Stimulated activated naive CD8-positive, alpha-beta T cell treated with anti-CD3 and anti-CD28 coated beads, Interleukin-15, Interleukin-2, amounts not matched to agents 100 U/mL and 50 U/mL, for 24 hours (primary cell): ENCODE measurements at regions not wholly inside any gene's neighbourhood (a gene's known extent, or its start where the extent isn't known, plus 50 kb on each side); places are given as distances from the start of the nearest gene placed in this dataset.
A peak's percentile ranks its signal among the peaks of the same experiment; 100 is the strongest.
"Not testable (repeated sequence)": the region's sequence is repeated elsewhere in the genome, so short reads cannot be mapped to it uniquely, and the experiment has no call there.

Source experiments
- ATAC-seq: fragments of 150-1000 bp; cut with Tn5 transposase; one replicate; pipeline ENCODE4 v1.10.0; 2021
- DNase-seq: peaks from one replicate; pipeline ENCODE4 v3.0.0; 2021

- DNase-seq (no peak), ATAC-seq (no peak)
These were observed 75.5 kb downstream of the ASB1 start for GRCh38 chr2:238502088-238502810.

- ATAC-seq (no peak), DNase-seq (no peak)
These were observed 76.4 kb downstream of the ASB1 start for GRCh38 chr2:238502956-238503791.

DNA sequence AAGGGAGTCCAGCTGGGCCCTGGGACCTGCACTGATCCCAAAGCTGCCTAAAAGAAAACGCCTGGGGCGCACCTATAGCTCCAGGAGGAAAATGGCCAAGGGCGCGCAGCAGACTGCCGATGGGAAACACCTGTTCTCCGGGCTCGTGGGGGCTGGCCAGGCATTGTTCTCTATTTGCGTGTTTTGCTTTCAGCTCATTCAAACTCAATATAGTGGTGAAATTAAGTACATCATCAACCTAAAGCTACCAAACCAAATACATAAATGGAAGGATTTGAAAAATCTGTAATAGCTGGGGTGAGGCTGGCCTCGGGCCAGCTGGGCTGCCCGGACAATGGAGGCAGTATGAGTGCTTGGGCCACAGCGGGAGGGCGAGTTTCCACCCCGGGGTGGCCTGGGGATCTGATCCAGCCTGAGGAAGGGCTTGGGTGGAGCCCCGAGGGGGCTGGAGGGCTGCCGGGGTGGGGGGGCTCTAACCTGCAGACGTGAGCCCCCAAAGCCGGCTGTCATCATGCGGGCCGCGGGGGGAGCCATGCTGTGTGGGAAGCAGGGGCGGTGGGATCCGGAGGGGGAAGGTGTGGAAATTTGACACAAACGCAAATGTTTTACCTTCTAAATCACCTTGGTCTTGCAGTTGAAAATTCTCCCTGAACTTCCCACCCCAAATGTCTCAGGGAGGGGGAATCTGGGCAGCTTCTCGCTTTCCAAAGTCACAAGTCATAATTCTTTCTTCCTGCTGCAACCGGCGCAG, 77.6 kb downstream of the ASB1 start:
- ATAC-seq, result no peak

DNA sequence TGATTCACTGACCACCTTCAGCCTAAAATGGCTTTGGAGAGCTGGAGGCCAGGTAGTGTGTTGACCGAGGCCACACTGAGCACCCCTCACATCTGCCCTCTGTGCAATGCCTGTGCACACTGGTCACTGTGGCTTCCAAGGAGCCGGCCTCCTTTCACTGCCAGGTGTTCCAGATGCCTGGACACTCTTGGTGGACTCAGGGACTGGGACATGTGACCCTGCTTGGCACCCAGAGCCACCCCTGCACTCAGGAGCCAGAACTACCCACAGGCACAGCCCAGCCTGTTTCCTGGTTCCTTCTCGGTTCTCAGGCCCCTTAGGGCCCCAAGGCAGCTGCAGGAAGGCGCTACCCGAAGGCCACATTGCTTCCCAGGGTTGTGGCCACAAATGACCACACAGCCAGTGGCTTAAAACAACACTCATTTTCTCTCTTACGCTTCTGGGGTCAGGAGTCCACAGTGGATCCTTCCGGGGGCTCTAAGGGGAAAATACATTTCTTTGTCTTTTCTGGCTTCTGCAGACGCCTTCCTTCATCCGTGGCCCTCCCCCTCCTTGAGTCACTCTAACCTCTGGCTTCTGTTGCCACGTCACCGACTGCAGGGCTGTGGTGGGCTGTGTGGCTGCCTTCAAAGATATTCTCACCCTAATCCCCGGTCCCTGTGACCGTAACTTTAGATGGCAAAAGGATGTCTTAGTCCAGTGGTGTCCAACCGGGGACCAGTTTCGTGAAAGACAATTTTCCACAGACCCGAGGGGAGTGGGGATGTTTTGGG, 78.6 kb downstream of the ASB1 start:
- ATAC-seq (no peak), DNase-seq (no peak)

More for the DNA sequence above, 77.6 kb downstream of the ASB1 start:
- DNase-seq, result no peak

DNA sequence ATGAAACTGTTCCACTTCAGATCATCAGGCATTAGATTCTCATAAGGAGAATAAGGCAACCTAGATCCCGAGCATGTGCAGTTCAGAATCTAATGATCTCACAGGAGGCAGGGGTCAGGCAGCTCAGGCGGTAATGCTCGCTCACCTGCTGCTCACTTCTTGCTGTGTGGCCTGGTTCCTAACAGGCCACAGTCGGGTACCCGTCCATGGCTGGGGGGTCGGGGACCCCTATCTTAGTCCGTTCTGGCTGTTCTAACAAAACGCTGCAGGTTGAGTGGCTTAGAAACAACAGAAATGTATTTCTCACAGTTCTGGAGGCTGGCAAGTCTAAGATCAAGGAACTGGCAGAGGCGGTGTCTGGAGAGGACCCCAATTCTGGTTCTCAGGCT, 79.2 kb downstream of the ASB1 start:
- DNase-seq, result no peak
- no peak for ATAC-seq

GRCh38 chr2:238506371-238507068, 79.8 kb downstream of the ASB1 start:
- DNase-seq, result no peak
- no peak for ATAC-seq

- DNase-seq (no peak), ATAC-seq (no peak)
These were observed 81.1 kb downstream of the ASB1 start for GRCh38 chr2:238507836-238508235.

GRCh38 chr2:238509151-238509835, 82.6 kb downstream of the ASB1 start:
- no peak for ATAC-seq
- DNase-seq, result no peak

DNA sequence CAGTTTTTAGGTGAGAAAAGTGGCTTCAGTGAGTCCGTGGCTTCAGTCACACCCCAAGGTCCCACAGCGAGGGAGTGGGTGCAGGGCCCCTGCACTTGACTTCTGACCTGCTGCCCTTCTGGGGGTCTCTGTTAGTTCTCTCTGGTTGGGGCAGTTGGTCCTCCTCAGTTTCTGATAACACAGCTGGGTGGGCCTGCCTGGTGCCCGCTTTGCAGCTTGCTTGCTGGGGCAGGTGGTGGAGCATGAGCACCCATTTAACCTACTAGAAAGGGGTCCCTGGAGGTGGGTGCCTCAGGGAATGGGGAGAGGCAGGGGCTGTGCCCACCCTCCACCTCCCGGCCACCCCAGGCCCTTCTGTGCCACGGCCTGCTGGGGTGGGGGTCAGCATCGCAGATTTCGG, 83.2 kb downstream of the ASB1 start:
- no peak for ATAC-seq

GRCh38 chr2:238510911-238511613, 84.3 kb downstream of the ASB1 start:
- DNase-seq, result no peak
- ATAC-seq, result no peak

More for the DNA sequence above, 83.2 kb downstream of the ASB1 start:
- DNase-seq, result no peak

DNA sequence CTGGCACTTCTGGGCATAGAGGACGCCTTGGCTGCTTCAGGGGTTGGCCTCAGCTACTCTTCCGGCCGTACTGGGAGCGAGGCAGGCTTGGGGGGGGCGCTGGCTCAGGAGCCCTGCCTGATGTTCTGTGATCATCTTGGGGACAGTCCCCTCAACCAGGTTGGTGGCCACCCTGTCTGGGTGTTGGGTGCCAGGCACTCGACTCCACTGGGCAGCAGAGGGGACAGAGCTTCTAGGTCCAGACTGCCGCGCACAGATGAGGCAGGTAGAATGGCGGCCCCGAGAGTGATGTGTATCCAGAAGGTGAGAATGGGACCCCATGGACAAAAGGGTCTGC, 84.9 kb downstream of the ASB1 start:
- DNase-seq, result no peak
- ATAC-seq, result no peak

GRCh38 chr2:238512247-238512867, 85.6 kb downstream of the ASB1 start:
- DNase-seq (no peak), ATAC-seq (no peak)

DNA sequence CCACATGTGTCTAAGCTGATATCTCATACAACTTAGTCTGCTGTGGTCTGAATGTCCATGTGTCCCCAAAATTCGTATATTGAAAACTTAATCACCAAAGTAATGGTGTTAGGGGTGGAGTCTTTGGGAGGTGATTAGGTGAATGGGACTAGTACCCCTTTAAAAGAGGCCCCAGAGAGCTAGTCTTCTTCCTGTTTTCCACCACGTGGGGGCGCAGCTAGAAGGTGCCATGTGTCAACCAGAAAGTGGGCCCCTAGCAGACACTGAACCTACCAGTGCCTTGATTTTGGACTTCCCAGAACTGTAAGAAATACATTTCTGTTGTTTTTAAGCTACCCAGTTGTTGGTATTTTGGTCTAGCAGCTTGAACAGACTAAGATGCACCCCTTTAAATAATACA, 86.6 kb downstream of the ASB1 start:
- no peak for ATAC-seq
- peak; percentile 59 for DNase-seq

- not testable (repeated sequence) for ATAC-seq, DNase-seq
These were observed 87.3 kb downstream of the ASB1 start for GRCh38 chr2:238514024-238514423.

DNA sequence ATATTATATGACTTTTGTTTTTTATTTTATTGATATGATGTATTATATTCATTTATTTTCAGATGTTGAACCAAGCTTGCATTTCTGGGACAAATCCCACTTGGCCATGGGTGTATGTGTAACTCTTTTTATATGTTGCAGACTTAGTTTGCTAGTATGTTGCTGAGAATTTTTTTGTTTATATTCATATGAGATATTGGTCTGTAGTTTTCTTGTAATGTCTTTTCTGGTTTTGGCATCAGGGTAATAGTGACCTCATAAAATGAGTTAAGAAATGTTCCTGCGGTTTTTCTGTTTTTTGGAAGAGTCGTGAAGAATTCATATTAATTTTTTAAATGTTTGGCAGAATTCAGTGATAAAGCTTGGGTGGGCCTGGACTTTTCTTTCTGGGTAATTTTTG, 88.7 kb downstream of the ASB1 start:
- ATAC-seq (no peak), DNase-seq (no peak)

- no peak for ATAC-seq
- no peak for DNase-seq
These were observed 90.5 kb downstream of the ASB1 start for GRCh38 chr2:238517209-238517608.

- DNase-seq (no peak), ATAC-seq (no peak)
These were observed 91.6 kb downstream of the ASB1 start for GRCh38 chr2:238518172-238518820.

GRCh38 chr2:238518821-238519186, 92.1 kb downstream of the ASB1 start:
- DNase-seq, result no peak
- no peak for ATAC-seq

- DNase-seq, result no peak
- no peak for ATAC-seq
These were observed 93.7 kb downstream of the ASB1 start for GRCh38 chr2:238520359-238520886.
